NCI-H748 (cell line): ENCODE measurements at regions not wholly inside any gene's neighbourhood (a gene's known extent, or its start where the extent isn't known, plus 50 kb on each side); places are given as distances from the start of the nearest gene placed in this dataset.
A peak's percentile ranks its signal among the peaks of the same experiment; 100 is the strongest.

Experiments used
- DNase-seq: peaks from one replicate; lab custom pipeline; 2025; ENCODE audit not compliant: unreplicated experiment; lab: John Stamatoyannopoulos, UW

GRCh38 chr11:86193297-86194095 lies 51.1 kb upstream of the EED start:
- peak; percentile 90 for DNase-seq

GRCh38 chr11:86192519-86193257 lies 51.9 kb upstream of the EED start:
- DNase-seq = peak; percentile 92

- DNase-seq = no peak
Measured at GRCh38 chr11:86191874-86192273, 52.7 kb upstream of the EED start.

DNA sequence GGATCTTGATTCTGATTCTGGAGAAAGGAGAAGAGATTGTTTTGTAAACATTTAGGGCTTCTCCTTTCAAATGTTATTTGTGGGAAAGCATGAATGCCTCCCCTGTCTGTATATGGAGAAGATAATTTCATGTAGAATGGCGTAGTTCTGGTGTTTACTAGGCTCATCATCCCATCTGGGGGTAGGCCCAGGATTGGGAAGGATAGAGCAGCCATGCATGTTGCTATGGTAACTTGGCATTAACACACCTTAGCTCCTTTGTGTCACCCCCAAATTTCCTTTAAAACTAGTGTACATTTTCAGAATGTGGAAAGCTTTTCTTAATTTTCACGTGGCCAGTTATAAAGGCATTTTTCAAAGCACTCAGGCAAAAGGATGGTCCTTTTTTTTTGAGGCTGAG lies 57.5 kb upstream of the EED start:
- DNase-seq = no peak

DNA sequence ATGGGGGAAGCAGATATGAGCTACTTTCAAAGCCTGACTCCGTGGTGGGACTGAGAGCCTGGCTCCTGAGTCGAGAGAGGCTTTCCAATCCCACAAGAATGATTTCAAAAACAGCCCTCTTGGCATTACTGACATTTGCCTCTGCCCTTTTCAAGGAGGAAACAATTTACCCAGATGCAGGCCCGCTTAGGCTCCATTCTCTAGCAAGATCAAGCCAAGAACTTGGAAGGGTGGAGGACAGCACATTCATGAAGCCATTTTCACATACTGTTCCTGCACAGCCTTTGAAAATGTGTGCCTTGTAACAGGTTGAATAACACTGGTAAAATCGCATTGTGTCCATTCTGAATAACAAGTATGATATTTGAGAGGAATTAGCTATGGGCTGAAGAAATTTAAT lies 58.2 kb upstream of the EED start:
- no peak for DNase-seq

- DNase-seq = no peak
Measured at GRCh38 chr11:86185381-86185750, 59.2 kb upstream of the EED start.

- no peak for DNase-seq
Measured at GRCh38 chr11:86184728-86185380, 59.7 kb upstream of the EED start.

GRCh38 chr11:86183694-86184093 lies 60.9 kb upstream of the EED start:
- no peak for DNase-seq

GRCh38 chr11:86182976-86183584 lies 61.5 kb upstream of the EED start:
- DNase-seq = peak; percentile 15

DNA sequence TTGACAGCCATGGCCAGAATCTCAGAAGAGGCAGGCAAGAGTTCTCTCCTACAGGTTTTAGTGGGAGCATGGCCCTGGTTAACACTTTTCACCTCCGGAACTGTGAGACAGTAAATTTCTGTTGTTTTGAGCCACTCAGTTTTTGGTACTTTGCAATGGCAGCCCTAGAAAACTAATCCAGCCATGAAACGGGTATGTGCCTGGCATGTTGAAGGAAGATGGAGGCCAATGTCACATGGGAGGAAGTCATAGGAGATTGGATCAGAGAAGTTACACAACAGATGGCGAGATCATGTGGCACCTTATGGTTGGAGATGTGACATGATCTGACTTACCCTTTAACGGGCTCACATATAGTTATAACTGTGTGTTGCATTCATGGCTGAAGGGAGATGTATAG lies 63.2 kb upstream of the EED start:
- DNase-seq = no peak

GRCh38 chr11:86180851-86181250 lies 63.7 kb upstream of the EED start:
- DNase-seq = no peak

DNA sequence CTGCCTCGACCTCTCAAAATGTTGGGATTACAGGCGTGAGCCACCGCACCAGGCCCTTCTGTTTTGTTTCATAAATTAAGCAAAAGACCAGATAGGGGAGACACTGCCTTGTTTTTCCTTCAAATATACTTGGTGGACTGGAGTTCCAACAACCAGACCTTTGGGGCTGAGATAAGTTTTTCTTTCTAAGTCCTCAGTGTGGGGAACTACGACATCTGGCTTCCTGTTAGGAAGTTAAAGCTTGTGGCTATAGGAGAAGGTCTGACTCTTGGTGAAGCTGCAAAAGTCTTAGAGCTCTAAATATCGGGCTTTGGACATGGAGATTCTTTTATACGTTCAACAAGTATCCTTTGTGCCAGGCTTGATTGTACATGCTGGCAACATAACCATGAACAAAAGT lies 64.1 kb upstream of the EED start:
- no peak for DNase-seq

DNA sequence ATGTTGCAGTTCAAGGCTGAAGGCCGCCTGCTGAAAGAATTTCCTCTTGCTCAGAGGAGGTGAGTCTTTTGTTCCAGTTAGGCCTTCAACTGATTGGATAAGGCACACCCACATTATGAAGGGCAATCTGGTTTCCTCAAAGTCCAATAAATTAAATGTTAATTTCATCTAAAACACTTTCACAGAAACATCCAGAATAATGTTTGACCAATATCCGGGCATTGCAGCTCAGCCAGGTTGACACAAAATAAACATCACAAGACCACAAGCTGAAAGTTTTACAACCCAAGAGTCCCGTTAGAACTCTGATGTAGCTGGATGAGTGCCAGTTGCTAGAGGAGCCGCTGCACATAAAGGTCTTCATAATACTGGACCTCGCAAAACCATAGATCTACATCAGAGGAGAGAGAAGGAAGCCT lies 64.9 kb upstream of the EED start:
- no peak for DNase-seq

GRCh38 chr11:86177302-86177701 lies 67.3 kb upstream of the EED start:
- no peak for DNase-seq

- DNase-seq = no peak
Measured at GRCh38 chr11:86176165-86176884, 68.2 kb upstream of the EED start.

GRCh38 chr11:86175626-86176025 lies 68.9 kb upstream of the EED start:
- DNase-seq = no peak

DNA sequence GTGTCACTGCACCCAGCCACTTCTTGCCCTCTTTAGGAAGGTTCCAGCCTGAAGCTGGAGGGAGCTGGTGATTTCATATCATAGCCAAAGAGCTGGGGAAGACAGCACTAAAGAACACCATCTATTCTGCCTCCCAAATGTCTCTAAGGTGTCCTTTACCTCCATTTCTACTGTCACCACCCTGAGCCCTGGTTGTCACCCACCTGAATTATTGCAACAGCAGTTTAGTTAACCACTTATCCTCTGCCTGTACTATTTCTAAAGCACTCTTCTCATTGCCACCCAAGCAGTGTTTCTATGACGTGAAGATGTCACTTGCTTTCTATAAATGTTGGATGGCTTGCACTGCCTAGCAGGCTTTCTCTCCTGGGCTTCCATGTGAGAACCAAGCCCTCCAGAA lies 69.4 kb upstream of the EED start:
- no peak for DNase-seq

GRCh38 chr11:86174101-86175046 lies 70.2 kb upstream of the EED start:
- no peak for DNase-seq

DNA sequence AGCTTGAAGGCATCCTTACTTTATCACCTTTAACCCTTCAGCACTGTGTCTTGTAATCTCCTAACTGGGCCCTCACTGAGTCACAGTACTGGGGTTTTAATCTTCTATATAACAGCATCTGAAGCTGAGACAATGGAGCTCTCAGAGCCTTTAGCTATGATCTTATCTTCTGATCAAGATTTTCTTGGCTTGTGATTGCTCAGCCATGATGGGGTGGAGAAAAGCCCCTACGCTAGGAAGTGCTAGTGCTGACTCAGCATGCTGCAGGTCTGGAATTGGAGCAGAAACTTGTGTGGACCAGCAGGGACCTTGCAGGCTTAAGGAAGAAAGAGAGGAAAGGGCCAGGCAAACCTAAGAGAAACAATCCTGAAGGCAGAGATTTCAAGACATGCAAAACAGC lies 71.7 kb upstream of the EED start:
- DNase-seq = no peak

DNA sequence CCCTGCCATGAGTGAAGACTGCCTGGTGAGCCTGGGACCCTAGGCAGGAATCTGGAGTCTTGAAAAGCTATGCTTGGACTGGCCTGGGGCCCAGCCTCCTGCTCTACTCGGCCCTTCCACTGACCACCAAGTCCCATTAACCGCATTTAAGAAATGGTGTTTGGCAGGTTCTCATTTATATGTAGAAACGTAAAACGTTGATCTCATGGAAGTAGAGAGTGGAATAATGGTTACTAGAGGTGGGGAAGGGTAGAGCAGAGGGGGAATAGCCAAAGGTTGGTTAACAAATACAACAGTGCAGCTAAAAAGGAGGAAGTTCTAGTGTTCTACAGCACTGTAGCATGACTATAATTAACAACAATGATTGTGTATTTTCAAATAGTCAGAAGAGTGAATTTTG lies 72.9 kb upstream of the EED start:
- DNase-seq = no peak
